HG02678 (cell line): ENCODE measurements at regions not wholly inside any gene's neighbourhood (a gene's known extent, or its start where the extent isn't known, plus 50 kb on each side); places are given as distances from the start of the nearest gene placed in this dataset.
A peak's percentile ranks its signal among the peaks of the same experiment; 100 is the strongest.

ENCODE experiments used
- ATAC-seq: cut with Tn5 transposase; IDR thresholded peaks from one replicate; pipeline ENCODE4 v1.9.1; 2021; ENCODE audit warnings: mild to moderate bottlenecking, moderate library complexity; ENCODE audit not compliant: unreplicated experiment

- ATAC-seq, result no peak
Observed at GRCh38 chr13:110097013-110097412, 209.9 kb downstream of the COL4A1 start.

- no peak for ATAC-seq
Observed at GRCh38 chr13:110092831-110093247, 214.1 kb downstream of the COL4A1 start.

GRCh38 chr13:110089815-110090214, 217.1 kb downstream of the COL4A1 start:
- ATAC-seq, result no peak

- ATAC-seq, result no peak
Observed at GRCh38 chr13:110089100-110089499, 217.9 kb downstream of the COL4A1 start.

- ATAC-seq, result no peak
Observed at GRCh38 chr13:110073982-110074381, 233.0 kb downstream of the COL4A1 start.

- ATAC-seq, result no peak
Observed at GRCh38 chr13:110070511-110071120, 236.3 kb downstream of the COL4A1 start.

GRCh38 chr13:110070046-110070445, 236.9 kb downstream of the COL4A1 start:
- ATAC-seq, result no peak

- ATAC-seq, result no peak
Observed at GRCh38 chr13:110068176-110068473, 238.8 kb downstream of the COL4A1 start.

- ATAC-seq, result no peak
Observed at GRCh38 chr13:110067355-110068175, 239.4 kb downstream of the COL4A1 start.

- no peak for ATAC-seq
Observed at GRCh38 chr13:110065780-110066179, 241.2 kb downstream of the COL4A1 start.

GRCh38 chr13:110063490-110064421, 243.2 kb downstream of the COL4A1 start:
- no peak for ATAC-seq

GRCh38 chr13:110062777-110063442, 244.0 kb downstream of the COL4A1 start:
- ATAC-seq, result no peak

- ATAC-seq, result no peak
Observed at GRCh38 chr13:110062077-110062776, 244.7 kb downstream of the COL4A1 start.

GRCh38 chr13:110061270-110061669, 245.7 kb downstream of the COL4A1 start:
- ATAC-seq, result no peak

GRCh38 chr13:110057052-110057451, 249.9 kb downstream of the COL4A1 start:
- ATAC-seq, result no peak

GRCh38 chr13:110056640-110057039, 250.3 kb downstream of the COL4A1 start:
- ATAC-seq, result no peak

GRCh38 chr13:110055089-110055488, 251.9 kb downstream of the COL4A1 start:
- peak; percentile 86 for ATAC-seq

- ATAC-seq, result no peak
Observed at GRCh38 chr13:110054041-110054440, 252.9 kb downstream of the COL4A1 start.

GRCh38 chr13:110047496-110047895, 259.5 kb downstream of the COL4A1 start:
- ATAC-seq, result no peak

- ATAC-seq, result no peak
Observed at GRCh38 chr13:110046811-110047210, 260.1 kb downstream of the COL4A1 start.
